ENCODE measurements at regions not wholly inside any gene's neighbourhood (a gene's known extent, or its start where the extent isn't known, plus 50 kb on each side); places are given as distances from the start of the nearest gene placed in this dataset.

DNA sequence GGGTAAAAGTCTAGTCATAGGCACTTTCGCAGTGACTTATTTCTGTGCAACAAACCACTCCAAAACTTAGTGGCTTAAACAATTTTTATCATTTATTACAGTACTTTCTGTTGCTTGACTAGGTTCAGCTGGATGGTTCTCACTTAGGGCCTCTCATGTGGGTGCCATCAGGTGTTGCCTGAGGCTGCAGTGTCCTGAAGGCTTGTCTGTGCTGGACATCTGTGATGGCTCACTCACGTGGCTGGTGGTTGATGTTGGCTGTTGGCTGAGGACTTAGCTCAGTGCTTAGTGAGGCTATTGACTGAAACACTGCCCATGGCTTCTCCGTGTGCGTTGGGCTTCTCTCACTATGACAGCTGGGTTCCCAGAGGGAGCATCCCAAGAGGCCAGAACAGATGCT lies 81.4 kb upstream of the GCFC2 start:
- TF ChIP-seq POLR2A (IDR thresholded peaks at IDR 0.05; ENCODE audit: low read depth, low read length): no peak
- no peak for TF ChIP-seq FOS (IDR thresholded peaks at IDR 0.05; ENCODE audit: borderline replicate concordance, insufficient read depth, low read length)
- TF ChIP-seq, protein P1, sequence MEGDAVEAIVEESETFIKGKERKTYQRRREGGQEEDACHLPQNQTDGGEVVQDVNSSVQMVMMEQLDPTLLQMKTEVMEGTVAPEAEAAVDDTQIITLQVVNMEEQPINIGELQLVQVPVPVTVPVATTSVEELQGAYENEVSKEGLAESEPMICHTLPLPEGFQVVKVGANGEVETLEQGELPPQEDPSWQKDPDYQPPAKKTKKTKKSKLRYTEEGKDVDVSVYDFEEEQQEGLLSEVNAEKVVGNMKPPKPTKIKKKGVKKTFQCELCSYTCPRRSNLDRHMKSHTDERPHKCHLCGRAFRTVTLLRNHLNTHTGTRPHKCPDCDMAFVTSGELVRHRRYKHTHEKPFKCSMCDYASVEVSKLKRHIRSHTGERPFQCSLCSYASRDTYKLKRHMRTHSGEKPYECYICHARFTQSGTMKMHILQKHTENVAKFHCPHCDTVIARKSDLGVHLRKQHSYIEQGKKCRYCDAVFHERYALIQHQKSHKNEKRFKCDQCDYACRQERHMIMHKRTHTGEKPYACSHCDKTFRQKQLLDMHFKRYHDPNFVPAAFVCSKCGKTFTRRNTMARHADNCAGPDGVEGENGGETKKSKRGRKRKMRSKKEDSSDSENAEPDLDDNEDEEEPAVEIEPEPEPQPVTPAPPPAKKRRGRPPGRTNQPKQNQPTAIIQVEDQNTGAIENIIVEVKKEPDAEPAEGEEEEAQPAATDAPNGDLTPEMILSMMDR (IDR thresholded peaks at IDR 0.05; ENCODE audit: extremely low read depth in 1 of 2, insufficient read depth in 1 of 2, low read depth in 1 of 2, low read length in 2 of 2): no peak

Measured in endothelial cell of umbilical vein (primary cell).